ENCODE measurements at regions not wholly inside any gene's neighbourhood (a gene's known extent, or its start where the extent isn't known, plus 50 kb on each side); places are given as distances from the start of the nearest gene placed in this dataset.

GRCh38 chrX:865422-865821 is 234.8 kb downstream of the SHOX start:
- CTCF ChIA-PET, result no interaction called here
- DNase-seq (ENCODE audit: low read depth, low spot score), result no peak
- TF ChIP-seq SMAD5 (IDR thresholded peaks at IDR 0.05; ENCODE audit: low read depth) (no peak), CHD4 (IDR thresholded peaks at IDR 0.05) (no peak), CBFB (IDR thresholded peaks at IDR 0.05; ENCODE audit: low read depth) (no peak), RELB (IDR thresholded peaks at IDR 0.05; ENCODE audit: low read depth) (no peak), CEBPB (IDR thresholded peaks at IDR 0.05; ENCODE audit: borderline replicate concordance in 1 of 2, low read depth in 2 of 2, low read length in 2 of 2) (no peak), IKZF1 (conservative IDR thresholded peaks at IDR 0.05) (no peak), POLR2A (IDR thresholded peaks at IDR 0.05; ENCODE audit: low read depth, low read length) (no peak), BCLAF1 (IDR thresholded peaks at IDR 0.05) (no peak), FOS (IDR thresholded peaks at IDR 0.05; ENCODE audit: borderline replicate concordance, extremely low read depth, insufficient read length) (no peak), NFXL1 (IDR thresholded peaks at IDR 0.05; ENCODE audit: borderline replicate concordance) (no peak), PAX8 (IDR thresholded peaks at IDR 0.05) (no peak), ZNF274 (IDR thresholded peaks at IDR 0.05; ENCODE audit: insufficient read depth, insufficient read length) (no peak), USF1 (IDR thresholded peaks at IDR 0.05; ENCODE audit: borderline replicate concordance, extremely low read length, insufficient read depth, low read depth, low read length) (no peak), STAT3 (IDR thresholded peaks at IDR 0.05; ENCODE audit: low read depth, low read length) (no peak), KAT2A (conservative IDR thresholded peaks at IDR 0.05; ENCODE audit: control insufficient read depth, low read depth, low read length) (no peak), RAD51 (IDR thresholded peaks at IDR 0.05) (no peak), ESRRA (IDR thresholded peaks at IDR 0.05; ENCODE audit: low read length) (no peak), CREB1 (IDR thresholded peaks at IDR 0.05; ENCODE audit: low read depth) (no peak), LARP7 (IDR thresholded peaks at IDR 0.05) (no peak), FOXK2 (IDR thresholded peaks at IDR 0.05) (no peak)
- Histone ChIP-seq H3K9me3 (replicated peaks; ENCODE audit: control insufficient read depth, insufficient read depth, low read length) (no peaks in the 10 kb centered on the region; the same call in 2 of the 3 replicates), H3K4me1 (ENCODE audit: control insufficient read depth, insufficient read depth, low read length) (no peaks in the 10 kb centered on the region), H3K4me3 (no peak overlapping the region), H3K27me3 (replicated peaks in 1 of 2; ENCODE audit: control insufficient read depth in 2 of 2, insufficient read depth in 2 of 2, low read length in 1 of 2) (no peaks in the 10 kb centered on the region), H3K79me2 (ENCODE audit: control insufficient read depth, insufficient read depth, low read length) (no peaks in the 10 kb centered on the region), H3K27ac (ENCODE audit: control insufficient read depth, insufficient read depth) (no peak overlapping the region), H4K20me1 (ENCODE audit: control insufficient read depth, insufficient read depth) (no peaks in the 10 kb centered on the region), H3K36me3 (ENCODE audit: control insufficient read depth in 2 of 2, insufficient read depth in 2 of 2, low read length in 1 of 2) (no peaks in the 10 kb centered on the region), H3K9ac (ENCODE audit: control insufficient read depth, insufficient read depth, low read length) (no peak overlapping the region), H2AFZ (ENCODE audit: control insufficient read depth, low read depth, low read length) (no peak overlapping the region), H3K4me2 (ENCODE audit: control insufficient read depth, insufficient read depth) (no peak overlapping the region)
- FAIRE-seq, result no peak
- SMC1A ChIA-PET (ENCODE audit: uncharacterized antibody, unreplicated experiment), result no interaction called here
- in situ Hi-C loops (cut with MboI) (no loop called here), intact Hi-C loops (cut with micrococcal nuclease; ENCODE audit: unreplicated experiment) (no loop called here)
- no peak for ATAC-seq
- 65% methylated on average over 3 of the region's 3 CpGs for WGBS (ENCODE audit: insufficient coverage, insufficient replicate concordance, low lambda C conversion rate, missing lambda C conversion rate)
- POLR2A ChIA-PET, result no interaction called here
- no TSS peak for BruUV-seq (replicated peaks)
- RAD21 ChIA-PET (ENCODE audit: unreplicated experiment), result no interaction called here
